Liver (tissue), 8 donors: ENCODE measurements at regions not wholly inside any gene's neighbourhood (a gene's known extent, or its start where the extent isn't known, plus 50 kb on each side); places are given as distances from the start of the nearest gene placed in this dataset.

Experiments
- DNase-seq: peaks from one replicate; pipeline ENCODE4 v3.0.0-alpha.2; 2017; ENCODE audit warnings: low spot score
- H3K27ac ChIP-seq, 2 donors: one replicate each; pipeline ENCODE4 v1.7.0; 2013; ENCODE audit warnings: inconsistent platforms in 2 of 2, low read length in 2 of 2, control low read depth in 1 of 2, low read depth in 1 of 2, mild to moderate bottlenecking in 1 of 2
- H3K27me3 ChIP-seq, 4 donors: one replicate each; pipeline versions ENCODE4 v1.6.1 to v1.7.0; 2013; ENCODE audit warnings: low read length in 3 of 4, inconsistent platforms in 1 of 4, mild to moderate bottlenecking in 1 of 4, moderate library complexity in 1 of 4; ENCODE audit not compliant: control insufficient read depth in 4 of 4, insufficient read depth in 4 of 4
- H3K36me3 ChIP-seq, 4 donors: one replicate each; pipeline versions ENCODE4 v1.6.1 to v1.7.0; 2013; ENCODE audit warnings: low read length in 3 of 4, mild to moderate bottlenecking in 3 of 4, low read depth in 1 of 4, moderate library complexity in 1 of 4; ENCODE audit not compliant: control insufficient read depth in 4 of 4, insufficient read depth in 3 of 4
- H3K4me1 ChIP-seq, 4 donors: one replicate each; pipeline versions ENCODE4 v1.6.1 to v1.7.0; 2013; ENCODE audit warnings: low read length in 3 of 4, mild to moderate bottlenecking in 3 of 4, moderate library complexity in 1 of 4; ENCODE audit not compliant: control insufficient read depth in 4 of 4, insufficient read depth in 4 of 4
- H3K4me3 ChIP-seq, 3 donors: one replicate each; pipeline versions ENCODE4 v1.6.1 to v1.7.0; 2013; ENCODE audit warnings: low read length in 3 of 3, control low read depth in 1 of 3, low read depth in 1 of 3, mild to moderate bottlenecking in 1 of 3
- H3K9ac ChIP-seq, 2 donors: one replicate each; pipeline ENCODE4 v1.7.0; 2013; ENCODE audit warnings: low read length in 2 of 2, mild to moderate bottlenecking in 2 of 2, moderate library complexity in 2 of 2, control low read depth in 1 of 2, low read depth in 1 of 2
- H3K9me3 ChIP-seq, 4 donors: one replicate each; pipeline versions ENCODE4 v1.6.1 to v1.7.0; 2013; ENCODE audit warnings: low read length in 3 of 4; ENCODE audit not compliant: control insufficient read depth in 4 of 4
- EGR1 ChIP-seq, 2 donors: IDR thresholded peaks; 2 replicates each; pipeline ENCODE4 v1.6.1; 2016 to 2018; ENCODE audit warnings: antibody characterized with exemption in 2 of 2, low read depth in 2 of 2
- FOXA1 ChIP-seq: IDR thresholded peaks from 2 replicates; pipeline ENCODE4 v1.6.1; 2016; ENCODE audit warnings: antibody characterized with exemption
- FOXA2 ChIP-seq: IDR thresholded peaks from 2 replicates; pipeline ENCODE4 v1.6.1; 2016; ENCODE audit warnings: antibody characterized with exemption
- GABPA ChIP-seq, 2 donors: IDR thresholded peaks in 1 of 2; conservative IDR thresholded peaks in 1 of 2; 2 replicates each; pipeline ENCODE4 v1.6.1; 2016; ENCODE audit warnings: antibody characterized with exemption in 2 of 2, mild to moderate bottlenecking in 1 of 2, moderate library complexity in 1 of 2
- HNF4A ChIP-seq, 2 donors: conservative IDR thresholded peaks; 2 replicates each; pipeline ENCODE4 v1.6.1; 2016; ENCODE audit warnings: antibody characterized with exemption in 2 of 2, mild to moderate bottlenecking in 2 of 2
- HNF4G ChIP-seq: IDR thresholded peaks from 2 replicates; pipeline ENCODE4 v1.6.1; 2016; ENCODE audit warnings: antibody characterized with exemption
- JUND ChIP-seq, 2 donors: IDR thresholded peaks; 2 replicates each; pipeline ENCODE4 v1.6.1; 2016; ENCODE audit warnings: antibody characterized with exemption in 2 of 2
- NR2F2 ChIP-seq: IDR thresholded peaks from 2 replicates; pipeline ENCODE4 v1.6.1; 2016; ENCODE audit warnings: antibody characterized with exemption
- RAD21 ChIP-seq, 2 donors: IDR thresholded peaks; 2 replicates each; pipeline ENCODE4 v1.6.1; 2016; ENCODE audit warnings: antibody characterized with exemption in 2 of 2, mild to moderate bottlenecking in 2 of 2
- RXRA ChIP-seq, 2 donors: IDR thresholded peaks; 2 replicates each; pipeline ENCODE4 v1.6.1; 2017 to 2018; ENCODE audit warnings: antibody characterized with exemption in 2 of 2, mild to moderate bottlenecking in 1 of 2
- SP1 ChIP-seq: IDR thresholded peaks from 2 replicates; pipeline ENCODE4 v1.6.1; 2018; ENCODE audit warnings: antibody characterized with exemption, mild to moderate bottlenecking
- TAF1 ChIP-seq: conservative IDR thresholded peaks from 2 replicates; pipeline ENCODE4 v1.6.1; 2016; ENCODE audit warnings: antibody characterized with exemption, mild to moderate bottlenecking
- YY1 ChIP-seq: IDR thresholded peaks from 2 replicates; pipeline ENCODE4 v1.6.1; 2016; ENCODE audit warnings: antibody characterized with exemption, mild to moderate bottlenecking
- WGBS: extraction: QIAGEN DNeasy Blood & Tissue Kit; methylation state at CpG from one replicate; pipeline ENCODE4 v1.1.7; 2013; 5-methylcytosine and 5-hydroxymethylcytosine counted together
- TF ChIP-seq, protein P1 (sequence below): fragments of 150-350 bp; IDR thresholded peaks from 2 replicates; pipeline ENCODE4 v1.5.1; 2017; ENCODE audit warnings: improper control_type of control experiment, low read depth, low read length; ENCODE audit not compliant: missing input control
- TF ChIP-seq, protein P2 (sequence below): IDR thresholded peaks from 2 replicates; pipeline ENCODE4 v1.6.1; 2016; ENCODE audit warnings: antibody characterized with exemption
- TF ChIP-seq, protein P3 (sequence below): IDR thresholded peaks from 2 replicates; pipeline ENCODE4 v1.6.1; 2016; ENCODE audit warnings: antibody characterized with exemption, mild to moderate bottlenecking
- TF ChIP-seq, protein P4 (sequence below): IDR thresholded peaks from 2 replicates; pipeline ENCODE4 v1.6.1; 2016; ENCODE audit warnings: antibody characterized with exemption
- TF ChIP-seq, protein P5 (sequence below): IDR thresholded peaks from 2 replicates; pipeline ENCODE4 v1.6.1; 2016; ENCODE audit warnings: antibody characterized with exemption
- donor health status: healthy.
- donor health status: healthy.
- donor health status: healthy.
- donor health status: healthy.
- donor health status: healthy.

DNA sequence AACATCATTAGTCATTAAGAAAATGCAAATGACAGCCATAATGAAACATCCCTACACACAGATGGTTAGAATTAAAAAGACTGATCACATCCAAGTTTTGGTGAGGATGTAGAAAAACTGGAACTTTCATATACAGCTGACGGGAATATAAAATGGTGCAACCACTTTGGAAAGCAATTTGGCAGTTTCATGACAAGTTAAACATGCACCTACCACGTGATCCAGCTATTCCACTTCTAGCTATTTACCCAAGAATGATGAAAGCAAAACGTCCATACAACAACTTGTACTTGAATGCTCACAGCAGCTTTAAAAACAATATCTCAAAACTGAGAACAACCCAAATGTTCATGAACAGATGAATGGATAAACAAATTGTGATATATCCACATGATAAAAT, 77.9 kb upstream of the AVPR1A start:
- Histone ChIP-seq H3K36me3 (no peaks in the 10 kb centered on the region), H3K9me3 (no peaks in the 10 kb centered on the region), H3K4me3 (no peak overlapping the region), H3K4me1 (peaks cover 0 to 19% (median 6%) of the 10 kb centered on the region in 4 donors), H3K27ac (peak overlapping the region in 1 of 2 donors; percentile 22), H3K9ac (no peak overlapping the region), H3K27me3 (no peaks in the 10 kb centered on the region)
- no peak for DNase-seq
- TF ChIP-seq, protein P1, sequence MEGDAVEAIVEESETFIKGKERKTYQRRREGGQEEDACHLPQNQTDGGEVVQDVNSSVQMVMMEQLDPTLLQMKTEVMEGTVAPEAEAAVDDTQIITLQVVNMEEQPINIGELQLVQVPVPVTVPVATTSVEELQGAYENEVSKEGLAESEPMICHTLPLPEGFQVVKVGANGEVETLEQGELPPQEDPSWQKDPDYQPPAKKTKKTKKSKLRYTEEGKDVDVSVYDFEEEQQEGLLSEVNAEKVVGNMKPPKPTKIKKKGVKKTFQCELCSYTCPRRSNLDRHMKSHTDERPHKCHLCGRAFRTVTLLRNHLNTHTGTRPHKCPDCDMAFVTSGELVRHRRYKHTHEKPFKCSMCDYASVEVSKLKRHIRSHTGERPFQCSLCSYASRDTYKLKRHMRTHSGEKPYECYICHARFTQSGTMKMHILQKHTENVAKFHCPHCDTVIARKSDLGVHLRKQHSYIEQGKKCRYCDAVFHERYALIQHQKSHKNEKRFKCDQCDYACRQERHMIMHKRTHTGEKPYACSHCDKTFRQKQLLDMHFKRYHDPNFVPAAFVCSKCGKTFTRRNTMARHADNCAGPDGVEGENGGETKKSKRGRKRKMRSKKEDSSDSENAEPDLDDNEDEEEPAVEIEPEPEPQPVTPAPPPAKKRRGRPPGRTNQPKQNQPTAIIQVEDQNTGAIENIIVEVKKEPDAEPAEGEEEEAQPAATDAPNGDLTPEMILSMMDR, result no peak
- TF ChIP-seq HNF4A (conservative IDR thresholded peaks at IDR 0.05) (peak in 1 of 2 donors; percentile 50), HNF4G (no peak), SP1 (peak; percentile 16), GABPA (IDR thresholded peaks at IDR 0.05 in 1 of 2, conservative IDR thresholded peaks at IDR 0.05 in 1 of 2) (no peak), RAD21 (IDR thresholded peaks at IDR 0.05) (peak in 1 of 2 donors; percentile 12), TAF1 (no peak), RXRA (IDR thresholded peaks at IDR 0.05) (peak in 1 of 2 donors; percentile 75), NR2F2 (no peak), JUND (IDR thresholded peaks at IDR 0.05) (peak in 1 of 2 donors; percentile 42), YY1 (peak; percentile 71), FOXA1 (peak; percentile 86), EGR1 (IDR thresholded peaks at IDR 0.05; ENCODE audit: low read depth in 2 of 2) (no peak), FOXA2 (peak; percentile 95)
- TF ChIP-seq, protein P2, sequence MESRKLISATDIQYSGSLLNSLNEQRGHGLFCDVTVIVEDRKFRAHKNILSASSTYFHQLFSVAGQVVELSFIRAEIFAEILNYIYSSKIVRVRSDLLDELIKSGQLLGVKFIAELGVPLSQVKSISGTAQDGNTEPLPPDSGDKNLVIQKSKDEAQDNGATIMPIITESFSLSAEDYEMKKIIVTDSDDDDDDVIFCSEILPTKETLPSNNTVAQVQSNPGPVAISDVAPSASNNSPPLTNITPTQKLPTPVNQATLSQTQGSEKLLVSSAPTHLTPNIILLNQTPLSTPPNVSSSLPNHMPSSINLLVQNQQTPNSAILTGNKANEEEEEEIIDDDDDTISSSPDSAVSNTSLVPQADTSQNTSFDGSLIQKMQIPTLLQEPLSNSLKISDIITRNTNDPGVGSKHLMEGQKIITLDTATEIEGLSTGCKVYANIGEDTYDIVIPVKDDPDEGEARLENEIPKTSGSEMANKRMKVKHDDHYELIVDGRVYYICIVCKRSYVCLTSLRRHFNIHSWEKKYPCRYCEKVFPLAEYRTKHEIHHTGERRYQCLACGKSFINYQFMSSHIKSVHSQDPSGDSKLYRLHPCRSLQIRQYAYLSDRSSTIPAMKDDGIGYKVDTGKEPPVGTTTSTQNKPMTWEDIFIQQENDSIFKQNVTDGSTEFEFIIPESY, result peak; percentile 70
- TF ChIP-seq, protein P3, sequence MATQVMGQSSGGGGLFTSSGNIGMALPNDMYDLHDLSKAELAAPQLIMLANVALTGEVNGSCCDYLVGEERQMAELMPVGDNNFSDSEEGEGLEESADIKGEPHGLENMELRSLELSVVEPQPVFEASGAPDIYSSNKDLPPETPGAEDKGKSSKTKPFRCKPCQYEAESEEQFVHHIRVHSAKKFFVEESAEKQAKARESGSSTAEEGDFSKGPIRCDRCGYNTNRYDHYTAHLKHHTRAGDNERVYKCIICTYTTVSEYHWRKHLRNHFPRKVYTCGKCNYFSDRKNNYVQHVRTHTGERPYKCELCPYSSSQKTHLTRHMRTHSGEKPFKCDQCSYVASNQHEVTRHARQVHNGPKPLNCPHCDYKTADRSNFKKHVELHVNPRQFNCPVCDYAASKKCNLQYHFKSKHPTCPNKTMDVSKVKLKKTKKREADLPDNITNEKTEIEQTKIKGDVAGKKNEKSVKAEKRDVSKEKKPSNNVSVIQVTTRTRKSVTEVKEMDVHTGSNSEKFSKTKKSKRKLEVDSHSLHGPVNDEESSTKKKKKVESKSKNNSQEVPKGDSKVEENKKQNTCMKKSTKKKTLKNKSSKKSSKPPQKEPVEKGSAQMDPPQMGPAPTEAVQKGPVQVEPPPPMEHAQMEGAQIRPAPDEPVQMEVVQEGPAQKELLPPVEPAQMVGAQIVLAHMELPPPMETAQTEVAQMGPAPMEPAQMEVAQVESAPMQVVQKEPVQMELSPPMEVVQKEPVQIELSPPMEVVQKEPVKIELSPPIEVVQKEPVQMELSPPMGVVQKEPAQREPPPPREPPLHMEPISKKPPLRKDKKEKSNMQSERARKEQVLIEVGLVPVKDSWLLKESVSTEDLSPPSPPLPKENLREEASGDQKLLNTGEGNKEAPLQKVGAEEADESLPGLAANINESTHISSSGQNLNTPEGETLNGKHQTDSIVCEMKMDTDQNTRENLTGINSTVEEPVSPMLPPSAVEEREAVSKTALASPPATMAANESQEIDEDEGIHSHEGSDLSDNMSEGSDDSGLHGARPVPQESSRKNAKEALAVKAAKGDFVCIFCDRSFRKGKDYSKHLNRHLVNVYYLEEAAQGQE, result peak; percentile 43
- TF ChIP-seq, protein P4, sequence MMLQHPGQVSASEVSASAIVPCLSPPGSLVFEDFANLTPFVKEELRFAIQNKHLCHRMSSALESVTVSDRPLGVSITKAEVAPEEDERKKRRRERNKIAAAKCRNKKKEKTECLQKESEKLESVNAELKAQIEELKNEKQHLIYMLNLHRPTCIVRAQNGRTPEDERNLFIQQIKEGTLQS, result peak; percentile 53
- TF ChIP-seq, protein P5, sequence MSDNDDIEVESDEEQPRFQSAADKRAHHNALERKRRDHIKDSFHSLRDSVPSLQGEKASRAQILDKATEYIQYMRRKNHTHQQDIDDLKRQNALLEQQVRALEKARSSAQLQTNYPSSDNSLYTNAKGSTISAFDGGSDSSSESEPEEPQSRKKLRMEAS, result peak; percentile 23
- WGBS, result 23% methylated on average over 3 of the region's 3 CpGs
